AG09309 (cell line): ENCODE measurements at regions not wholly inside any gene's neighbourhood (a gene's known extent, or its start where the extent isn't known, plus 50 kb on each side); places are given as distances from the start of the nearest gene placed in this dataset.

Experiments
- DNase-seq: peaks from one replicate; pipeline ENCODE4 v3.0.0-alpha.2; 2010; ENCODE audit warnings: low read depth
- H3K4me3 ChIP-seq: 2 replicates; pipeline ENCODE4 v1.5.1; 2011; ENCODE audit warnings: mild to moderate bottlenecking, low read depth, low read length, moderate library complexity; ENCODE audit not compliant: control insufficient read depth
- TF ChIP-seq, protein P1 (sequence below): IDR thresholded peaks from 2 replicates; pipeline ENCODE4 v1.5.1; 2011; ENCODE audit warnings: mild to moderate bottlenecking, low read depth, low read length, inconsistent platforms; ENCODE audit not compliant: insufficient read depth, control insufficient read depth; ENCODE audit errors: missing control alignments

DNA sequence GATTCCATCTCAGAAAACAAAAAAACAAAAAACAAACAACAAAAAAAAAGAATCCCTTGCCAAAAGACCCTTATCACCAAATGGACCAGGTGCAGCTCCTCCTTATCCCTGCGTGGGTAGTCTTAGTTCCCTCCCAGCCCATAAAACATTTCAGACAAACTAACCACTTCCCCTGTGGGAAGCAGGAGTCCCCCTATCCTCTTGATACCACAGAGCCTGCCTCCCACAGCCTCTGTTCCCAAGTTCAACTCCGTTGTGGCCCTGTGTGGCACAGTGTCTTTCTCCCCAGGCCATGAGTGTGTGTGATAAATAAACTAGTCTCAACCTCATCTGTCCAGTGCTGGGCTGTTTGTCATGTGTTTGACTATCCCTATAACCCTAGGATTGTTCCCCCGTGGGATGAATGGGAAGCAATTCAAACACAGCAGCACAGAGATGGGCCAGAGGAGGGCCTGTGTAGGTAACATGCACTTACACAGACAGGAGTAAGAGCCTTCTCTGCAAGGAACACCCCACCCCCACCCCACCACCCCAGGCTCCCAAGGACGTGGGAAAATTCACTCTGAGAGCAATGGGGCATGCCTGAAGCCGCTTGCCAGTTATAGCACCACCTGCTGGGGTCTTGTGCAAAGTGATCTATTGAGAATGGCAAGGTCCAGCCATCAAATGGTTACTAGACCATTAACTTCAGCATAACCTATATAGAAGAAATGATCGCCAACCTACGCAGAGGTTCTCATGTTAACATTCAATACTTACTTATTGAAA lies 147.1 kb upstream of the GHITM start:
- H3K4me3 ChIP-seq, result no peak overlapping the region
- DNase-seq, result no peak
- TF ChIP-seq, protein P1, sequence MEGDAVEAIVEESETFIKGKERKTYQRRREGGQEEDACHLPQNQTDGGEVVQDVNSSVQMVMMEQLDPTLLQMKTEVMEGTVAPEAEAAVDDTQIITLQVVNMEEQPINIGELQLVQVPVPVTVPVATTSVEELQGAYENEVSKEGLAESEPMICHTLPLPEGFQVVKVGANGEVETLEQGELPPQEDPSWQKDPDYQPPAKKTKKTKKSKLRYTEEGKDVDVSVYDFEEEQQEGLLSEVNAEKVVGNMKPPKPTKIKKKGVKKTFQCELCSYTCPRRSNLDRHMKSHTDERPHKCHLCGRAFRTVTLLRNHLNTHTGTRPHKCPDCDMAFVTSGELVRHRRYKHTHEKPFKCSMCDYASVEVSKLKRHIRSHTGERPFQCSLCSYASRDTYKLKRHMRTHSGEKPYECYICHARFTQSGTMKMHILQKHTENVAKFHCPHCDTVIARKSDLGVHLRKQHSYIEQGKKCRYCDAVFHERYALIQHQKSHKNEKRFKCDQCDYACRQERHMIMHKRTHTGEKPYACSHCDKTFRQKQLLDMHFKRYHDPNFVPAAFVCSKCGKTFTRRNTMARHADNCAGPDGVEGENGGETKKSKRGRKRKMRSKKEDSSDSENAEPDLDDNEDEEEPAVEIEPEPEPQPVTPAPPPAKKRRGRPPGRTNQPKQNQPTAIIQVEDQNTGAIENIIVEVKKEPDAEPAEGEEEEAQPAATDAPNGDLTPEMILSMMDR, result peak; percentile 21

DNA sequence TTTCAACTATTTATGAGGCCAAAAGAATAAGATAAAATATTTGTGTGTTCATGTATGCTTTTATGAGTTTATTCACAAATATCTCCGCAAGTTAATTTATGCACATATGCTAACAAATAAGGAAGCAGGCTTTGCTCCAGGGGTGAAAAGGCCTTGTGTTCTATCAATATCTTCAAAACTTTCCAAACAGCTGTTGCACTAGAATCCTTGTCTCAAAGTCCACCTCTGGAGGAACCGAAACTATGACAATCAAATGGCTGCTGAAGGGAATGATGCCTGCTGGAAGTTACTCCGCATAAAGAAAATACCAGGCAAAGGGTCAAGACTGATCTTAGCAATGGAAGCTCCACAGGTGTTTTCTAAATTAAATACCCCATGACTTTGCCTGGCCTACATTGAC lies 145.0 kb upstream of the GHITM start:
- TF ChIP-seq, protein P1, result no peak
- DNase-seq, result no peak

DNA sequence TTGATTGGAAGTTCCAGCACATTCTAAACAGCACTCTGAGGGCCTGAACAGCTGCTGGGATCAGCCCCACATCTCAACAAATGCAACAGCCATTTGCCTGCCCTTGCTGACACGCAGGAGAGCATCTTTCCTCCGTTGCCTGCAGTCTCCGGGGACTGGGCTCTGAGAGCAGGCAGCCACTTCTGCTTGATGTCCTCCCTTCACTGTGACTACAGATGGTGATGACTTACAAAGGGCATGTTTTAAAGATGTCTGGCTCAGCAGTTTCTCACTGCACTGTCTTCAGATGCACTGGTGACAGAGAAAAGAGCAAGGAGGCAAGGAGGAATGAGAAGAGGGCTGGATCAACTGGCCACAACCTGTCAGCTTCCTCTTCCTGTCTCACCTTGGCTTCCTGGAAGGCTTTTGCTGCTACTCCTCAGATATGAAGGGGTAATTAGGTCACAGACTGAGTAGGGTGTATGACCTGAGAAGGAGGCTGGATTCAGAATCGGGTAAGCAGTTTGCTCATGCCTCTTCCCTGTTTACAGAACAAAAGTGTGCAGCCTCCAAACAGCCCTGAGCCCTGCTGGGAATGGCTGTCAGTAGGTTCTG lies 143.5 kb upstream of the GHITM start:
- TF ChIP-seq, protein P1, result no peak
- no peak overlapping the region for H3K4me3 ChIP-seq
- no peak for DNase-seq

More for the DNA sequence above, 145.0 kb upstream of the GHITM start:
- H3K4me3 ChIP-seq, result no peak overlapping the region

DNA sequence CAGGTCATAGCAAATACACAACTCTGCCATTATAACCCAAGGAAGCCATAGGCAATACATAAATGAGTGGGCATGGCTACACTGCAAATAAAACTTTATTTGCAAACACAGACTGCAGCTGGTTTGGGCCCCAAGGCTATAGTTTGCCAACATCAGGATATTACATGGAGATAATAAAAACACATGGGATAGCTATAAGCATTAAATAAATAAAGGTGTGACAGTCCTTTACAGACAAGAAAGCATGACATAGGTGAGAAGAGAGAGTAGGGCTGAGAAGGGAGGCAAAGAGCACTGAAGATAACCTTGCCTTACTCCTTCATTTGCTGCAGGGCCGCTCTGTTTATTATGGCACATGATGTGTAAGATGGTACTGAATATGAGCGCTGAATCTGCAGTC lies 135.1 kb upstream of the GHITM start:
- TF ChIP-seq, protein P1, result no peak
- H3K4me3 ChIP-seq, result no peak overlapping the region
- no peak for DNase-seq

DNA sequence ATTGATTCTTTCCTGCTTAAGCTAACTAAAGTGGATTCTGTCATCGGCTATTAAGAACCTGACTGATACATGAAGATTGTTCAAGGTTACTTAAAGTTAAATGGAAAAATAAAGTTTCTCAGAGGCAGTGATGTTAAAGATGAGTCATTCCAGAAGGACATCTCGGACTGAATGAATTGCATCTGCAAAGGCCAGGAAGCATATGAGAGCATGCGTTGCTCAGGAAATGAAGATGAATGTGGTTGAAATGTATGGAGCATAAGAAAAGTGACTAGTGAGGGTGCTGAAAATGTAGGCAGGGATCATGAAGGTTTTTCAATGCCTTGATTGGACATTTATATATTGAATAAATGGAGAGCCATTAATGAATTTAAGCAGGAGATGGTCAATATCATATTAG lies 133.9 kb upstream of the GHITM start:
- H3K4me3 ChIP-seq, result no peak overlapping the region
- DNase-seq, result no peak
- TF ChIP-seq, protein P1, result no peak

DNA sequence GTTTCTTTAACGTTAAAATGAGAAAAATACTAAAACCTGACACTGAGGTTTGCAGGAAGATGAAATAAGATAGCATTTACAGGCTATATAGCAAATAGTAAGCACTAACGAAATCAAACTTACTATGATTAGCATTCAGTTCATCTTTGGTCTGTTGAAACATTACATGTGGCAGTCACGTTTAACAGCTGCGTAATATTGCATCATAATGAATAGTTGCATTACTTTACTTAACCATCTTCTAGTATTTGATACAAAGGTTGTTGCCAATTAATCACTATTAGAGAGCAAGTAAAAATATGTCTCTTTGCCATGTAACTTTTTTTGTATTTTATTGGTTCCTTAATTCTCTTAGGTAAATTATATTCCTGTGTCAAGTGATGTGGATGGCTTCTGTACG lies 131.8 kb upstream of the GHITM start:
- no peak for DNase-seq
- H3K4me3 ChIP-seq, result no peak overlapping the region
- TF ChIP-seq, protein P1, result no peak
